ENCODE measurements at regions not wholly inside any gene's neighbourhood (a gene's known extent, or its start where the extent isn't known, plus 50 kb on each side); places are given as distances from the start of the nearest gene placed in this dataset.

DNA sequence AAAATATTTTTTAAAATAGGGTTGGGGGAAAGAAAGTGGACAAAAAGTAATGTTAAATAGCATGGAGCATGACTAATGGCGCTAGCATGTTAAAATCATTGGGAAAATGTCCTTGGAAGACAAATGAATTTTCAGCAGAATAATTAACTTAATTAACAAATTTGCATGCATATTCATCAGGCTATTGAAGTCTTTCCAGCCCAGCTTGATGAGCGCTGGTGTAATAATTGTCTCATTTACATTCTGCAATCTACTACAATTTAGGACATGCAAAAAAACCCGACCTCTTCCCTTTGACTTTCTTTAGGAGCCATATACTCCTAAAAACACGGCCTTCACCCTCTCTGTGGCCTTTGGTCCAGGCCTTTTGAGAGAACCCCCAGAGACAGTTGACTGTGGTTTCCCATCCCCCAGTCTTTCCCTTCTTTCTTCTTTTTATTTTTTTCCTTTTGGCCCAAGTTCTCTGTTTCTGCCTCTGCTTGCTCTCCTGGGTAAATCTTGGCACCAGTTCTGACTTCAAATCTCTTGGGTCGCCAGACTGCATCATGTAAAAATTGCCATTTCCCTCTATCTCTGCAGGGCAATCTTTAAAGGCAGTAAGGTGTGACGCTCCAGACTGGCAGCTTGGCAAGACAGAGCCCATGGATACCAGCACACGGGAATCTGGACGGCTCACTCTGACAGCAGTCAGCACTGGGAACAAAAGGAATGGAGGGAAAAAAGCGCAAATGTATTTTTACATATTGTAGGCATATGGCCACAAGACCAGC, 105.5 kb downstream of the NEUROD6 start:
- no peak overlapping the region for H3K27ac Mint-ChIP-seq
- H3K4me3 Mint-ChIP-seq: no peak overlapping the region
- DNase-seq (no peak), ATAC-seq (replicated peaks in 1 of 2) (no peak)
- no peaks in the 10 kb centered on the region for H3K27me3 Mint-ChIP-seq (ENCODE audit: low read depth)
- no peaks in the 10 kb centered on the region for H3K36me3 Mint-ChIP-seq (ENCODE audit: insufficient read depth in 2 of 2)
- peaks cover 0 to 2% of the 10 kb centered on the region in 2 donors for H3K9me3 Mint-ChIP-seq
- H3K4me1 Mint-ChIP-seq (ENCODE audit: low read depth): no peaks in the 10 kb centered on the region

DNA sequence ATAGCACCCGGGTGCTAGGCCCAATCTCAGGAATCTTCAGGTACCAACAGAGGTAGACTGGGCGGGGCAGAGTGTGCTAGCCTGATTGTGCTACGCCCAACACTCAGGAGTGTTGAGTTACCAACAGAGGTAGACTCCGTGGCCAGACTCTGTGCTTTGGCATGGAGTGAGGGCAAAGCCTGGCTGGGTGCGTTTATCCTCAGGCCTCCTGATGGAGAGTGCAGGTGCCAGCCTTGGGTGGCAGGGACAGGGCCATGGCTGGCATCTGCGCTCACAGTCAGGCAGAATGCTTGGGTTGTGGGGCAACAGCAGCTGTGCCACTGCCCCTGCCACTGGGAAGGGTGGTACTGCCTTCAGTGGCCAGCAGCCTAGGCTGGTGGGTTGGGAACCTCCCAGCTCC, 111.6 kb downstream of the NEUROD6 start:
- Mint-ChIP-seq H3K27me3 (ENCODE audit: low read depth) (no peaks in the 10 kb centered on the region), H3K27ac (no peak overlapping the region), H3K36me3 (ENCODE audit: insufficient read depth in 2 of 2) (peaks cover 5 to 8% of the 10 kb centered on the region in 2 donors), H3K9me3 (peaks cover 6 to 8% of the 10 kb centered on the region in 2 donors), H3K4me3 (no peak overlapping the region), H3K4me1 (ENCODE audit: low read depth) (no peaks in the 10 kb centered on the region)
- ATAC-seq (replicated peaks in 1 of 2): no peak
- DNase-seq: no peak

DNA sequence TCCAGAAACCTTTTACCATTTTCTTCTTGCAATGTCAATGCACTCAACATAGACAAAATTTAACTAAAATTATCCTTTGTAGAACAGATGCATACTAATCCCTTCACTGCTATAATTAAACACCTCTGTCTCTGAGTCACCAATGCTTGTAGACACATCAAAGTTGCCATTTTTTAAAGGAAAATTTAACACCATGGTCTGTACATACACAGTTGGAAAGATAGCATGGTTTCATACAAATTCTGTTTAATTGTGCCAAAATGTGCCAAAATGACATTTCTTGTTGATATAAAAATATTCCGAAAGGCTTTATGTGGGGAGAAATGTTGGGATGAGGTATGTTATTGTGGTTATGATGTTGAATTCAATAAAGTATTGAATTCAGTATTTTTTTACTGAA, 125.8 kb downstream of the NEUROD6 start:
- ATAC-seq (replicated peaks in 1 of 2): no peak
- no peak for DNase-seq
- Mint-ChIP-seq H3K9me3 (peaks cover 0 to 1% of the 10 kb centered on the region in 2 donors), H3K27ac (no peak overlapping the region), H3K4me3 (no peak overlapping the region), H3K4me1 (ENCODE audit: low read depth) (no peaks in the 10 kb centered on the region), H3K27me3 (ENCODE audit: low read depth) (peaks cover 5% of the 10 kb centered on the region), H3K36me3 (ENCODE audit: insufficient read depth in 2 of 2) (no peaks in the 10 kb centered on the region)

DNA sequence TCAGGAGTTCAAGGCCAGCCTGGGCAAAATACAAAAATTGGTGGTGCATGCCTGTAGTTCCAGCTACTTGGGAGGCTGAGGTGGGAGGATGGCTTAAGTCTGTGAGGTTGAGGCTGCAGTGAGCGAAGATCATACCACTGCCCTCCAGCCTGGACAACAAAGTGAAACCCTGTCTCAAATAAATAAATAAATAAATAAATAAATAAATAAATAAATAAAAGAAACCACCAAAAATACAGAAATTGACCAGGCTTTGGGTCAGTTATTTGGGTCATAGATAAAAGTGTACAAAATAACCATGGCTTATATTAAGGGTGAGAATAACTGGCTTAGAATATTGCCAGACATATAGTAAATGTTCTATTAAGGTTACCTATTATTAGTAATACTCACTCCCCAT, 129.2 kb downstream of the NEUROD6 start:
- Mint-ChIP-seq H3K27ac (no peak overlapping the region), H3K9me3 (peaks cover 0 to 2% of the 10 kb centered on the region in 2 donors), H3K27me3 (ENCODE audit: low read depth) (peaks cover 1% of the 10 kb centered on the region), H3K36me3 (ENCODE audit: insufficient read depth in 2 of 2) (no peaks in the 10 kb centered on the region), H3K4me3 (no peak overlapping the region), H3K4me1 (ENCODE audit: low read depth) (no peaks in the 10 kb centered on the region)
- ATAC-seq (replicated peaks in 1 of 2) (no peak), DNase-seq (no peak)

DNA sequence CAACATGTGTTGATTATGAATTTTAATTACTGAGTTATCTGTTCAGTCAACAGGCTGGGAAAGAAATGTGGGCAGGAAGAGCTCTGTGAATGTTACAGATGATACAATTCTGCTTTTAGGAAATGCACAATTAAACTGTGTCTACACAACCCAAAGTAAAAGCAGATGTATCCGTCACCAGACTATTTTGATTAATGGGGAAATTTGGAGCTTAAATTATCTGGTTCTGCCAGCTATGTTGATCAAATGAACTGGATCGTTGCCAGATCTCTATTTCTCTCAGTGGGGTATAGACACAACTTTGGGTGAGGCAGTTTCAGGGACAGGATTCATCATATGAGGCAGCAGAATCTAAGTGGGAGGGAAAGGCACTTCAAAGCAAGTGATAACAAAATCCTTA, 136.5 kb downstream of the NEUROD6 start:
- Mint-ChIP-seq H3K36me3 (ENCODE audit: insufficient read depth in 2 of 2) (no peaks in the 10 kb centered on the region), H3K27ac (no peak overlapping the region), H3K27me3 (ENCODE audit: low read depth) (no peaks in the 10 kb centered on the region), H3K4me3 (no peak overlapping the region), H3K4me1 (ENCODE audit: low read depth) (no peaks in the 10 kb centered on the region), H3K9me3 (peaks cover 2 to 7% of the 10 kb centered on the region in 2 donors)
- DNase-seq: no peak
- no peak for ATAC-seq (replicated peaks in 1 of 2)

DNA sequence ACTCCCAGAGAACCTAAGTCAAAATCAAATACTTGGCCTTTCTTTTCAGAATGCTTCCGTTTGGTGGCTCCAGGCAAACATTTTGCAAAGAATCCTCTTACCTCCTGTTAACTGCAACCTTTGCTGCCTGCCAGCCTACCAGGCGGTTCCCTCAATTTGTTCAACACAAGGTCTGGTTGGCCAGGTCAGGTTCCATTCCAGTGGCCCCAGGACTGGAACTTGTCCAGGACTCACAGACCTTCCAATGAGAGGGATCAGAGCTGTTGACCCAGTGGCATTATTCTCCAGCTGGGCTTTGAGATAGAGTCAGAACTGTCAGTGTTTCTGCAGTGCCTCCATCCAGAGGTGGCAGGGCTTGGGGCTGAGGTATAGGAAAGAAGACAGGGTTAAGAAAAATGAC, 137.0 kb downstream of the NEUROD6 start:
- peaks cover 2 to 7% of the 10 kb centered on the region in 2 donors for H3K9me3 Mint-ChIP-seq
- no peak overlapping the region for H3K27ac Mint-ChIP-seq
- ATAC-seq (replicated peaks in 1 of 2) (no peak), DNase-seq (no peak)
- no peaks in the 10 kb centered on the region for H3K27me3 Mint-ChIP-seq (ENCODE audit: low read depth)
- H3K4me1 Mint-ChIP-seq (ENCODE audit: low read depth): no peaks in the 10 kb centered on the region
- H3K4me3 Mint-ChIP-seq: no peak overlapping the region
- H3K36me3 Mint-ChIP-seq (ENCODE audit: insufficient read depth in 2 of 2): no peaks in the 10 kb centered on the region

DNA sequence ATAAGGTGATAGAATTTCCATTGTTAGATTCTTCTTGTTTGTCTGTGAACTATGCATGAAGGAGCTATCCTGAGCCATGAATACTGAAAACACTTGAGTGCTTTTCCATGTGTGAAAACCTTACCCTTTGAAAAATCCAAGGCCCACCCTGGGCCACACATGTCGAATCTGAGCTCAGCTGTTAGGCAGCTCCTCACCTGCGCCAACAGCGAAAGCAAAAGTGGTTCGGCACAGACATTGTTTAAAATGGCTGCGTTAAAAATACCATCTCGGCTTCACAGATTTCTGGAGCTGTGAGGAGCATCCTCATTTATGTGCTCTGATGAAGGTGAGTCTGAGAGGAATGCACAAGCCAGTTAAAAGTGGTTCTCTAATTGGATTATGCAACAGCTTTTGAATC, 137.7 kb downstream of the NEUROD6 start:
- no peaks in the 10 kb centered on the region for H3K36me3 Mint-ChIP-seq (ENCODE audit: insufficient read depth in 2 of 2)
- DNase-seq: no peak
- H3K4me1 Mint-ChIP-seq (ENCODE audit: low read depth): no peaks in the 10 kb centered on the region
- no peak overlapping the region for H3K27ac Mint-ChIP-seq
- H3K27me3 Mint-ChIP-seq (ENCODE audit: low read depth): no peaks in the 10 kb centered on the region
- no peak for ATAC-seq (replicated peaks in 1 of 2)
- peaks cover 2 to 7% of the 10 kb centered on the region in 2 donors for H3K9me3 Mint-ChIP-seq
- H3K4me3 Mint-ChIP-seq: no peak overlapping the region

DNA sequence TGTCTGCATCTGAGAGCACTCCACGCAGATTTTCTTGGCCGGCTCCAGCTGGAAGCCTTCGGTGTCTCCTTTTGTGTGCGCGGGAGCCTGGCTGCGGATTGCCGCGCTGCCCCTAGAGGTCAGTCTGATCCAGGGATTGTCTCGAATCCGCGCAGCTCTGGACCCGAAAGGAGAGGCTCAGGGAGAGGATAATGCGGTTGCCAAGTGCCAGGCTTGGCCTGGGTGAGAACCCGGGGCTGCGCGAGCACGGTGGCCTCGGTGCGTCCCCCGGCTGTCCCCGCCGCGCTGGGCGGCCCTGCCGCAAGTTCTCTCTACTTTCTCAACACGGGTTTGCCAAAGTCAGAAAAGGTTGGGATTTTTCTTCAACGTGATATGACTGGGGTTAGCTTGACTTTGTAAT, 140.9 kb downstream of the ADCYAP1R1 start:
- Mint-ChIP-seq H3K27me3 (ENCODE audit: low read depth) (peaks cover 19% of the 10 kb centered on the region), H3K4me1 (ENCODE audit: low read depth) (no peaks in the 10 kb centered on the region), H3K9me3 (no peaks in the 10 kb centered on the region), H3K36me3 (ENCODE audit: insufficient read depth in 2 of 2) (no peaks in the 10 kb centered on the region), H3K4me3 (no peak overlapping the region), H3K27ac (no peak overlapping the region)
- ATAC-seq (replicated peaks in 1 of 2) (no peak), DNase-seq (peak; percentile 2 to 15)

DNA sequence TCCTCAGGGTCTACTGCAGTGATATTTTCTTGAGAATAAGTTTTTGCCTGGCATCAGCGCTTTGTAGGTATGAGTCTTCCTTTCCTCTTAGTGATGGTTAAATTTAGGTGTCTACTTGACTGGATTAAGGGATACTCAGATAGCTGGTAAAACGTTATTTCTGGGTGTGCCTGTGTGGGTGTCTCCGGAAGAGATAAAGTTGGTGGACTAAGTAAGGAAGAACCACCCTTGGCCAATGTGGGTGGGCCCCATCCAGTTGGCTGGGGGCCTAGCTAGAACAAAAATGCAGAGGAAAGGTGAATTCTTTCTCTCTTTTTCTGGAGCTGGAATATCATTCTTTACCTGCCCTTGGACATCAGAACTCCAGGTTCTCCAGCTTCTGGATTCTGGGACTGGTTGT, 138.8 kb downstream of the ADCYAP1R1 start:
- ATAC-seq (replicated peaks in 1 of 2) (no peak), DNase-seq (no peak)
- no peaks in the 10 kb centered on the region for H3K36me3 Mint-ChIP-seq (ENCODE audit: insufficient read depth in 2 of 2)
- H3K4me1 Mint-ChIP-seq (ENCODE audit: low read depth): no peaks in the 10 kb centered on the region
- no peak overlapping the region for H3K4me3 Mint-ChIP-seq
- H3K27ac Mint-ChIP-seq: no peak overlapping the region
- H3K9me3 Mint-ChIP-seq: no peaks in the 10 kb centered on the region
- peaks cover 19% of the 10 kb centered on the region for H3K27me3 Mint-ChIP-seq (ENCODE audit: low read depth)

DNA sequence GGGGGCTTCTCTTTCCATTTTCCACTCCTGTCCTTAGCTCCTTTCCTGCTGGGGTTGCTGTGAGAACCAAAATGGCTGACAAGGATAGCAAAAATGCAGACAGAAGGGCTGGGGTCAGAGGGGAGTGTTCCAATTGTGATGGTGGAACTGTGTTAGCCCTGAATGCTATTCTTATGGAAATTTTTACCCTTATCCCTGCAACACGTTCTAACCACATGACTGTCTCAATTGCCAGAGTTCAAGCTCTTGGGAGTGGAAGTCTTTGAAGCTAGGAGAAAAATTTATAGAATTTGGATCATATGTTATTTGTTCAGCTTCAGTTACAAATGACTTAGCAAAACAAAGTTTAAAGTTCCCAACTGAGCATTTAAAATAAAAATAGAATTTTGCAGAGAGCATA, 134.1 kb downstream of the ADCYAP1R1 start:
- peaks cover 0 to 2% of the 10 kb centered on the region in 2 donors for H3K9me3 Mint-ChIP-seq
- H3K27me3 Mint-ChIP-seq (ENCODE audit: low read depth): no peaks in the 10 kb centered on the region
- H3K36me3 Mint-ChIP-seq (ENCODE audit: insufficient read depth in 2 of 2): no peaks in the 10 kb centered on the region
- ATAC-seq (replicated peaks in 1 of 2): no peak
- no peak overlapping the region for H3K27ac Mint-ChIP-seq
- H3K4me1 Mint-ChIP-seq (ENCODE audit: low read depth): no peaks in the 10 kb centered on the region
- no peak for DNase-seq
- no peak overlapping the region for H3K4me3 Mint-ChIP-seq

DNA sequence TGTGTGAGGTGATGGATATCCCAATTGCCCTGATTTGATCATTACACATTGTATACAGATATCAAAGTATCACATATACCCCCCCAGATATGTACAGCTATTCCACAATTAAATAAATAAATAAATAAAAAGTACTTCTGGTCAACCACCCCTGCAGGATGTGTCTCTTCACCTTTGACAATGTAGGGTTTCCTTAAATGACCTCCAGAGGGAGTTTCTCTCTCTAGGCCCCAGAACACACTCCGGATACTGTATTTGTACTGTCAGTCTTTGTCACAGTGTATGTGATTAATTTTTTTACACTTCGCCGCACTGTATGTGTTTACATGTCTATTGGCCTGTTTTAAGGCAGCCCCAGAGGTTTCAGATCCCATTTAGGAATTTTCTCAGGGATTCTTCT, 123.6 kb downstream of the ADCYAP1R1 start:
- H3K4me1 Mint-ChIP-seq (ENCODE audit: low read depth): no peaks in the 10 kb centered on the region

DNA sequence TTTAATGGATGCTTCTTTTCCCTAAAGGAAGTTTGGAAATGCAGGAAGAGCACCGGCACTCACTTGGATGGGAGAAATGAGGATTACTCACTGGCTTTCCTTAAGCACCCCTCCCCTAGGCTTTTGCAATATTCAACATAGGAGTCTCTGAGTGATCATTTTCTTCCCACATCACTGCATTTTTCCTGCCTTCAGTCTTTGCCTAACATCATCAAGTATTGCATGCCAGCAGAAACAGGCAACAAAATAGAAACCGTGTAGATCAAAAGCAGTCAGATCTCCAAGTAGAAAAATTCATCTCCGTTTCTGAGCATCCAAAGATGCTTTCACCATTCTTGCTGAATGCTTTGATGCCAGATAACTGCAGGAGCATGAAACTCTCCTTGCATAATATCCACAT, 119.9 kb downstream of the ADCYAP1R1 start:
- Mint-ChIP-seq H3K27me3 (ENCODE audit: low read depth) (peaks cover 22% of the 10 kb centered on the region), H3K27ac (no peak overlapping the region), H3K9me3 (no peaks in the 10 kb centered on the region), H3K4me1 (ENCODE audit: low read depth) (no peaks in the 10 kb centered on the region), H3K4me3 (no peak overlapping the region), H3K36me3 (ENCODE audit: insufficient read depth in 2 of 2) (no peaks in the 10 kb centered on the region)
- no peak for DNase-seq
- no peak for ATAC-seq (replicated peaks in 1 of 2)

More for the DNA sequence above, 123.6 kb downstream of the ADCYAP1R1 start:
- no peak overlapping the region for H3K27ac Mint-ChIP-seq
- ATAC-seq (replicated peaks in 1 of 2) (no peak), DNase-seq (no peak)
- no peaks in the 10 kb centered on the region for H3K9me3 Mint-ChIP-seq
- no peaks in the 10 kb centered on the region for H3K36me3 Mint-ChIP-seq (ENCODE audit: insufficient read depth in 2 of 2)
- H3K27me3 Mint-ChIP-seq (ENCODE audit: low read depth): peaks cover 13% of the 10 kb centered on the region
- H3K4me3 Mint-ChIP-seq: no peak overlapping the region

DNA sequence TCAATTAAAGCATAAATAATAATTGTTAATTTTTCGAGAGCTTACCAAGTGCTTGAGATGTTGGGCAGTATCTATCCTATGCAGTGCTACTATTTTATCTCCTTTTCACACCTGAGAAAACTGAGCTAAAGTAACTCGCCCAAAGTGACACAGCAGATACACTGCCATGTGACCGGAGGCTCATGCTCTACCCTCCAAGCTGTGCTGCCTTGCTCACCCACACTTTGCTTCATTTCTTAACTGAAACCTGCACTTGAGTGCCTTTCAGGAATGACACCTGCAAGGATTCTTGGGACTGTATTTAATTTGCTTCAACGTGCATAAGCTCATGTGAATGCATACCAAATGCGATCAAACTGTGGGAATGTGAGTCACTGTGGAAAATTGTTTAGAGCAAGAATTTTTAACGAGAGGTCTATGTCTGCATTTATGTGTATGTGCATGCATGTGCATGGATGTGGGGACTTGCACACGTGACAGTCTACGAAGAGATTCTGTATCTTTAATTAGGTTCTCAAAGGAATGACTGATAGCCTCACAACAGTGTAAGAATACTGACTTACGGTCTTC, 119.2 kb downstream of the ADCYAP1R1 start:
- H3K4me3 Mint-ChIP-seq: no peak overlapping the region
- peaks cover 22% of the 10 kb centered on the region for H3K27me3 Mint-ChIP-seq (ENCODE audit: low read depth)
- H3K36me3 Mint-ChIP-seq (ENCODE audit: insufficient read depth in 2 of 2): no peaks in the 10 kb centered on the region
- ATAC-seq (replicated peaks in 1 of 2) (no peak), DNase-seq (no peak)
- H3K9me3 Mint-ChIP-seq: no peaks in the 10 kb centered on the region
- no peak overlapping the region for H3K27ac Mint-ChIP-seq
- no peaks in the 10 kb centered on the region for H3K4me1 Mint-ChIP-seq (ENCODE audit: low read depth)

Data from activated T-cell treated with anti-CD3 and anti-CD28 coated beads, Interleukin-2, amount 50 U/mL, for 72 hours (primary cell).